Keratinocyte (primary cell): ENCODE measurements at regions not wholly inside any gene's neighbourhood (a gene's known extent, or its start where the extent isn't known, plus 50 kb on each side); places are given as distances from the start of the nearest gene placed in this dataset.

Experiments
- DNase-seq: peaks from one replicate; pipeline ENCODE4 v3.0.0-alpha.2; 2011; ENCODE audit warnings: low read depth, missing footprints, low spot score
- FAIRE-seq: peaks from 2 replicates; lab custom pipeline; 2011; peaks lifted over from hg19 to GRCh38; lab: Jason Lieb, UNC
- H2AFZ ChIP-seq: 2 replicates; pipeline ENCODE4 v1.6.0; 2012; ENCODE audit warnings: low read length, control low read depth, inconsistent platforms; ENCODE audit not compliant: control insufficient read depth
- H3K27ac ChIP-seq: 2 replicates; pipeline ENCODE4 v1.5.1; 2011; ENCODE audit warnings: low read length; ENCODE audit not compliant: control insufficient read depth, insufficient read depth
- H3K27me3 ChIP-seq: 3 replicates; pipeline ENCODE4 v1.6.0; 2011; ENCODE audit warnings: low read length; ENCODE audit not compliant: control insufficient read depth, insufficient read depth; ENCODE audit errors: extremely low read depth
- H3K36me3 ChIP-seq, 2 experiments: 2 replicates in 1 of 2; 3 replicates in 1 of 2; pipeline ENCODE4 v1.5.1; 2011; ENCODE audit warnings: low read length in 2 of 2, mild to moderate bottlenecking in 1 of 2; ENCODE audit not compliant: control insufficient read depth in 2 of 2, insufficient read depth in 2 of 2; ENCODE audit errors: extremely low read depth in 1 of 2
- H3K4me1 ChIP-seq: 3 replicates; pipeline ENCODE4 v1.5.1; 2011; ENCODE audit warnings: low read length; ENCODE audit not compliant: control insufficient read depth, insufficient read depth; ENCODE audit errors: extremely low read depth
- H3K4me2 ChIP-seq: 3 replicates; pipeline ENCODE4 v1.6.0; 2011; ENCODE audit warnings: low read depth, low read length; ENCODE audit not compliant: control insufficient read depth, insufficient read depth; ENCODE audit errors: extremely low read depth
- H3K4me3 ChIP-seq, 3 experiments: fragments of 200-600 bp in 1 of 3; sonication (generic) in 1 of 3; 2 replicates in 2 of 3; 3 replicates in 1 of 3; pipeline ENCODE4 v1.5.1; 2011 to 2016; ENCODE audit warnings: low read length in 3 of 3, mild to moderate bottlenecking in 3 of 3, control low read depth in 2 of 3, inconsistent platforms in 1 of 3, low read depth in 1 of 3, mixed read lengths in 1 of 3, mixed run types in 1 of 3, moderate library complexity in 1 of 3; ENCODE audit not compliant: control insufficient read depth in 2 of 3, insufficient read depth in 2 of 3; ENCODE audit errors: extremely low read depth in 1 of 3
- H3K79me2 ChIP-seq: 2 replicates; pipeline ENCODE4 v1.6.0; 2012; ENCODE audit warnings: low read length; ENCODE audit not compliant: control insufficient read depth, insufficient read depth
- H3K9ac ChIP-seq: 3 replicates; pipeline ENCODE4 v1.6.0; 2011; ENCODE audit warnings: low read length; ENCODE audit not compliant: control insufficient read depth, insufficient read depth; ENCODE audit errors: extremely low read depth
- H3K9me1 ChIP-seq: 3 replicates; pipeline ENCODE4 v1.6.0; 2011; ENCODE audit warnings: low read length; ENCODE audit not compliant: control insufficient read depth, insufficient read depth; ENCODE audit errors: extremely low read depth
- H3K9me3 ChIP-seq: 2 replicates; pipeline ENCODE4 v1.5.1; 2012; ENCODE audit warnings: low read depth, low read length; ENCODE audit not compliant: control insufficient read depth
- H4K20me1 ChIP-seq: 3 replicates; pipeline ENCODE4 v1.6.0; 2011; ENCODE audit warnings: low read length; ENCODE audit not compliant: control insufficient read depth, insufficient read depth; ENCODE audit errors: extremely low read depth
- CTCF ChIP-seq, 3 experiments: IDR thresholded peaks in 1 of 3; conservative IDR thresholded peaks in 1 of 3; optimal IDR thresholded peaks in 1 of 3; 2 replicates in 2 of 3; 3 replicates in 1 of 3; pipeline versions ENCODE3 to v1.5.1; 2011; ENCODE audit warnings: low read length in 3 of 3, mild to moderate bottlenecking in 3 of 3, moderate library complexity in 2 of 3, control low read depth in 1 of 3, inconsistent platforms in 1 of 3; ENCODE audit not compliant: insufficient read depth in 2 of 3; ENCODE audit errors: extremely low read depth in 1 of 3
- EZH2 ChIP-seq: IDR thresholded peaks from one replicate; pipeline ENCODE4 v1.6.1; 2012; ENCODE audit warnings: inconsistent platforms, mild to moderate bottlenecking, low read length, moderate library complexity
- dilution Hi-C: fragments of 300-500 bp; cut with MboI; formaldehyde crosslinking; loops from one replicate; pipeline ENCODE4 v1.7.0; 2020; ENCODE audit warnings: low sequenced_read_pairs; ENCODE audit not compliant: extremely low pct_ligation_motif_present

DNA sequence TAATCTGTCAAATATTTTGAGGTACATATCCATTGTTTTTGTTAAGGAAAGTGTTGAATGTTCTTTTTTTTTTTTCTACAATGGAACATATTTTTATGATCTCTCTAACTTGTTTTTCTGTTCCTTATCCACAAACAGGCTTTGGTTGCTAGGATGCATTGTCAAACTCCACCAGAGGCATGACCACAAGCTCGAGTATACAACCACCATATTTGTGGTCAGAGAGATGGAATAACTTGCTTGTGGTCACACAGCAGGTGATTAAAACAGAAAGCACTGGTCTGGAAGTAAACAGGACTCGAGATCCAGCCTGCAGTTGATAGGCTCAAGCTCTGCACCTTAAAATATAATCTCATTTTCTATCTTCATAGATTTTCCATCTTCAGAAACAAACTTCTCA, 105.8 kb upstream of the ADAMTS18 start:
- dilution Hi-C loops, result no loop called here
- no peaks in the 10 kb centered on the region for H3K4me1 ChIP-seq
- no peaks in the 10 kb centered on the region for H3K27me3 ChIP-seq
- FAIRE-seq, result no peak
- H2AFZ ChIP-seq, result no peak overlapping the region
- H3K4me2 ChIP-seq, result no peak overlapping the region
- no peaks in the 10 kb centered on the region for H4K20me1 ChIP-seq
- no peak for DNase-seq
- H3K4me3 ChIP-seq, result no peak overlapping the region
- H3K9me3 ChIP-seq, result peaks cover 1% of the 10 kb centered on the region
- H3K79me2 ChIP-seq, result no peaks in the 10 kb centered on the region
- H3K9ac ChIP-seq, result no peak overlapping the region
- H3K27ac ChIP-seq, result no peak overlapping the region
- no peaks in the 10 kb centered on the region for H3K36me3 ChIP-seq
- H3K9me1 ChIP-seq, result no peaks in the 10 kb centered on the region
- TF ChIP-seq EZH2 (no peak), CTCF (optimal IDR thresholded peaks at IDR 0.05 in 1 of 3, IDR thresholded peaks at IDR 0.05 in 1 of 3, conservative IDR thresholded peaks at IDR 0.05 in 1 of 3; ENCODE audit: extremely low read depth in 1 of 3, insufficient read depth in 2 of 3, low read length in 3 of 3) (no peak)

- Histone ChIP-seq H3K79me2 (no peaks in the 10 kb centered on the region), H3K9me1 (no peaks in the 10 kb centered on the region), H3K36me3 (no peaks in the 10 kb centered on the region), H3K4me2 (no peak overlapping the region), H3K27me3 (no peaks in the 10 kb centered on the region), H3K27ac (no peak overlapping the region), H4K20me1 (no peaks in the 10 kb centered on the region), H3K9me3 (peaks cover 2% of the 10 kb centered on the region), H2AFZ (no peak overlapping the region), H3K9ac (no peak overlapping the region), H3K4me3 (no peak overlapping the region), H3K4me1 (no peaks in the 10 kb centered on the region)
- dilution Hi-C loops, result no loop called here
- DNase-seq, result no peak
- TF ChIP-seq CTCF (optimal IDR thresholded peaks at IDR 0.05 in 1 of 3, IDR thresholded peaks at IDR 0.05 in 1 of 3, conservative IDR thresholded peaks at IDR 0.05 in 1 of 3; ENCODE audit: extremely low read depth in 1 of 3, insufficient read depth in 2 of 3, low read length in 3 of 3) (no peak), EZH2 (no peak)
- no peak for FAIRE-seq
Observed at GRCh38 chr16:77541165-77541564, 106.3 kb upstream of the ADAMTS18 start.
